HG02759 (cell line): ENCODE measurements at regions not wholly inside any gene's neighbourhood (a gene's known extent, or its start where the extent isn't known, plus 50 kb on each side); places are given as distances from the start of the nearest gene placed in this dataset.

Experiments
- ATAC-seq: cut with Tn5 transposase; IDR thresholded peaks from one replicate; pipeline ENCODE4 v1.9.1; 2021; ENCODE audit warnings: mild to moderate bottlenecking, moderate library complexity; ENCODE audit not compliant: unreplicated experiment

- ATAC-seq = no peak
Observed at GRCh38 chr3:59653405-59654122, 603.7 kb upstream of the CFAP20DC start.

GRCh38 chr3:59644479-59645402 lies 594.9 kb upstream of the CFAP20DC start:
- no peak for ATAC-seq

- no peak for ATAC-seq
Observed at GRCh38 chr3:59641169-59641899, 591.5 kb upstream of the CFAP20DC start.

- ATAC-seq = no peak
Observed at GRCh38 chr3:59632760-59633573, 583.1 kb upstream of the CFAP20DC start.

- no peak for ATAC-seq
Observed at GRCh38 chr3:59631482-59631881, 581.7 kb upstream of the CFAP20DC start.

- no peak for ATAC-seq
Observed at GRCh38 chr3:59621037-59621436, 571.2 kb upstream of the CFAP20DC start.

- ATAC-seq = no peak
Observed at GRCh38 chr3:59620325-59620724, 570.5 kb upstream of the CFAP20DC start.

GRCh38 chr3:59612444-59612715 lies 562.6 kb upstream of the CFAP20DC start:
- no peak for ATAC-seq

- ATAC-seq = no peak
Observed at GRCh38 chr3:59611649-59612443, 562.0 kb upstream of the CFAP20DC start.

- ATAC-seq = no peak
Observed at GRCh38 chr3:59609657-59610348, 560.0 kb upstream of the CFAP20DC start.

- no peak for ATAC-seq
Observed at GRCh38 chr3:59608356-59608755, 558.5 kb upstream of the CFAP20DC start.

- ATAC-seq = no peak
Observed at GRCh38 chr3:59607656-59608055, 557.8 kb upstream of the CFAP20DC start.

- no peak for ATAC-seq
Observed at GRCh38 chr3:59606638-59607266, 556.9 kb upstream of the CFAP20DC start.

- no peak for ATAC-seq
Observed at GRCh38 chr3:59605944-59606534, 556.2 kb upstream of the CFAP20DC start.

GRCh38 chr3:59605318-59605717 lies 555.5 kb upstream of the CFAP20DC start:
- ATAC-seq = no peak

GRCh38 chr3:59601486-59601885 lies 551.7 kb upstream of the CFAP20DC start:
- ATAC-seq = no peak

- no peak for ATAC-seq
Observed at GRCh38 chr3:59600631-59601030, 550.8 kb upstream of the CFAP20DC start.

- ATAC-seq = no peak
Observed at GRCh38 chr3:59596741-59597140, 546.9 kb upstream of the CFAP20DC start.

- no peak for ATAC-seq
Observed at GRCh38 chr3:59595830-59596229, 546.0 kb upstream of the CFAP20DC start.
